ENCODE measurements at regions not wholly inside any gene's neighbourhood (a gene's known extent, or its start where the extent isn't known, plus 50 kb on each side); places are given as distances from the start of the nearest gene placed in this dataset.
"Not testable (repeated sequence)": the region's sequence is repeated elsewhere in the genome, so short reads cannot be mapped to it uniquely, and the experiment has no call there.

GRCh38 chr5:124916313-124916712 is 169.9 kb upstream of the ZNF608 start:
- TF ChIP-seq CTCF, POLR2A, POLR2AphosphoS5 (IDR thresholded peaks at IDR 0.05): not testable (repeated sequence)

All from suprapubic skin (tissue), 4 donors.